ENCODE measurements at regions not wholly inside any gene's neighbourhood (a gene's known extent, or its start where the extent isn't known, plus 50 kb on each side); places are given as distances from the start of the nearest gene placed in this dataset.

GRCh38 chr14:65239143-65239937 is 137.0 kb upstream of the MAX start:
- no peaks in the 10 kb centered on the region for H4K20me1 ChIP-seq (ENCODE audit: insufficient read depth, low read length)
- no peak overlapping the region for H3K9ac ChIP-seq (ENCODE audit: low read depth, low read length)
- no peak overlapping the region for H3K27ac ChIP-seq (ENCODE audit: low read length)
- H3K36me3 ChIP-seq (ENCODE audit: insufficient read depth, low read length): no peaks in the 10 kb centered on the region
- no peak overlapping the region for H2AFZ ChIP-seq (ENCODE audit: low read depth, low read length)
- ATAC-seq (ENCODE audit: insufficient read depth, low read depth) (no peak), DNase-seq (no peak)
- H3K4me3 ChIP-seq (ENCODE audit: low read depth in 1 of 2, low read length in 2 of 2): no peak overlapping the region
- H3K4me1 ChIP-seq (ENCODE audit: insufficient read depth, low read length): peaks cover 11% of the 10 kb centered on the region
- H3K27me3 ChIP-seq (ENCODE audit: insufficient read depth, low read length, poor library complexity): no peaks in the 10 kb centered on the region
- no peaks in the 10 kb centered on the region for H3K9me3 ChIP-seq (ENCODE audit: insufficient read depth, low read length, severe bottlenecking)
- no peak for TF ChIP-seq CTCF (IDR thresholded peaks at IDR 0.05; ENCODE audit: borderline replicate concordance, extremely low read depth, low read length, poor library complexity, severe bottlenecking)
- no peak for TF ChIP-seq EZH2 (IDR thresholded peaks at IDR 0.05; ENCODE audit: borderline replicate concordance, low read depth, low read length, severe bottlenecking)
- no peaks in the 10 kb centered on the region for H3K79me2 ChIP-seq (ENCODE audit: insufficient read depth, low read length)
- no peak overlapping the region for H3K4me2 ChIP-seq (ENCODE audit: insufficient read depth, low read length)

GRCh38 chr14:65239938-65240296 is 137.6 kb upstream of the MAX start:
- H3K36me3 ChIP-seq (ENCODE audit: insufficient read depth, low read length): no peaks in the 10 kb centered on the region
- H3K4me1 ChIP-seq (ENCODE audit: insufficient read depth, low read length): peaks cover 16% of the 10 kb centered on the region
- H3K4me3 ChIP-seq (ENCODE audit: low read depth in 1 of 2, low read length in 2 of 2): no peak overlapping the region
- H3K27ac ChIP-seq (ENCODE audit: low read length): no peak overlapping the region
- no peaks in the 10 kb centered on the region for H4K20me1 ChIP-seq (ENCODE audit: insufficient read depth, low read length)
- no peaks in the 10 kb centered on the region for H3K79me2 ChIP-seq (ENCODE audit: insufficient read depth, low read length)
- H3K27me3 ChIP-seq (ENCODE audit: insufficient read depth, low read length, poor library complexity): no peaks in the 10 kb centered on the region
- DNase-seq (no peak), ATAC-seq (ENCODE audit: insufficient read depth, low read depth) (no peak)
- H3K9me3 ChIP-seq (ENCODE audit: insufficient read depth, low read length, severe bottlenecking): peaks cover 4% of the 10 kb centered on the region
- no peak overlapping the region for H2AFZ ChIP-seq (ENCODE audit: low read depth, low read length)
- no peak overlapping the region for H3K4me2 ChIP-seq (ENCODE audit: insufficient read depth, low read length)
- no peak overlapping the region for H3K9ac ChIP-seq (ENCODE audit: low read depth, low read length)
- TF ChIP-seq EZH2 (IDR thresholded peaks at IDR 0.05; ENCODE audit: borderline replicate concordance, low read depth, low read length, severe bottlenecking) (no peak), CTCF (IDR thresholded peaks at IDR 0.05; ENCODE audit: borderline replicate concordance, extremely low read depth, low read length, poor library complexity, severe bottlenecking) (no peak)

GRCh38 chr14:65241125-65241752 is 138.9 kb upstream of the MAX start:
- Histone ChIP-seq H3K36me3 (ENCODE audit: insufficient read depth, low read length) (no peaks in the 10 kb centered on the region), H3K9me3 (ENCODE audit: insufficient read depth, low read length, severe bottlenecking) (peaks cover 4% of the 10 kb centered on the region), H3K27ac (ENCODE audit: low read length) (no peak overlapping the region), H3K4me3 (ENCODE audit: low read depth in 1 of 2, low read length in 2 of 2) (no peak overlapping the region), H3K27me3 (ENCODE audit: insufficient read depth, low read length, poor library complexity) (no peaks in the 10 kb centered on the region), H4K20me1 (ENCODE audit: insufficient read depth, low read length) (no peaks in the 10 kb centered on the region), H3K79me2 (ENCODE audit: insufficient read depth, low read length) (no peaks in the 10 kb centered on the region), H3K4me2 (ENCODE audit: insufficient read depth, low read length) (no peak overlapping the region), H3K9ac (ENCODE audit: low read depth, low read length) (no peak overlapping the region), H3K4me1 (ENCODE audit: insufficient read depth, low read length) (peaks cover 16% of the 10 kb centered on the region), H2AFZ (ENCODE audit: low read depth, low read length) (no peak overlapping the region)
- ATAC-seq (ENCODE audit: insufficient read depth, low read depth) (no peak), DNase-seq (no peak)
- no peak for TF ChIP-seq EZH2 (IDR thresholded peaks at IDR 0.05; ENCODE audit: borderline replicate concordance, low read depth, low read length, severe bottlenecking)

GRCh38 chr14:65242732-65243134 is 140.4 kb upstream of the MAX start:
- DNase-seq: no peak
- Histone ChIP-seq H3K4me1 (ENCODE audit: insufficient read depth, low read length) (peaks cover 16% of the 10 kb centered on the region), H3K36me3 (ENCODE audit: insufficient read depth, low read length) (no peaks in the 10 kb centered on the region), H4K20me1 (ENCODE audit: insufficient read depth, low read length) (no peaks in the 10 kb centered on the region), H2AFZ (ENCODE audit: low read depth, low read length) (no peak overlapping the region), H3K27ac (ENCODE audit: low read length) (no peak overlapping the region), H3K4me2 (ENCODE audit: insufficient read depth, low read length) (no peak overlapping the region), H3K9ac (ENCODE audit: low read depth, low read length) (no peak overlapping the region), H3K79me2 (ENCODE audit: insufficient read depth, low read length) (no peaks in the 10 kb centered on the region), H3K9me3 (ENCODE audit: insufficient read depth, low read length, severe bottlenecking) (peaks cover 4% of the 10 kb centered on the region), H3K27me3 (ENCODE audit: insufficient read depth, low read length, poor library complexity) (no peaks in the 10 kb centered on the region), H3K4me3 (ENCODE audit: low read depth in 1 of 2, low read length in 2 of 2) (no peak overlapping the region)
- no peak for TF ChIP-seq EZH2 (IDR thresholded peaks at IDR 0.05; ENCODE audit: borderline replicate concordance, low read depth, low read length, severe bottlenecking)
- no peak for TF ChIP-seq CTCF (IDR thresholded peaks at IDR 0.05; ENCODE audit: borderline replicate concordance, extremely low read depth, low read length, poor library complexity, severe bottlenecking)
- no peak for ATAC-seq (ENCODE audit: insufficient read depth, low read depth)

Measured in DND-41 (cell line).